H54 (cell line): ENCODE measurements at regions not wholly inside any gene's neighbourhood (a gene's known extent, or its start where the extent isn't known, plus 50 kb on each side); places are given as distances from the start of the nearest gene placed in this dataset.

Source experiments
- DNase-seq: peaks from one replicate; pipeline ENCODE4 v3.0.0; 2011; ENCODE audit warnings: low spot score, mixed read lengths; ENCODE audit not compliant: insufficient read length
- FAIRE-seq: peaks from 3 replicates; lab custom pipeline; 2011; peaks lifted over from hg19 to GRCh38; lab: Jason Lieb, UNC
- POLR2A ChIP-seq: IDR thresholded peaks from 2 replicates; pipeline ENCODE4 v1.6.1; 2011; ENCODE audit warnings: low read depth, mild to moderate bottlenecking, low read length

GRCh38 chr13:80249516-80250212 is 91.3 kb downstream of the SPRY2 start:
- TF ChIP-seq POLR2A = no peak
- DNase-seq (no peak), FAIRE-seq (no peak)

- FAIRE-seq (no peak), DNase-seq (no peak)
- no peak for TF ChIP-seq POLR2A
Observed at GRCh38 chr13:80245162-80245733, 95.7 kb downstream of the SPRY2 start.

- no peak for DNase-seq
- TF ChIP-seq POLR2A = no peak
- FAIRE-seq = no peak
Observed at GRCh38 chr13:80244574-80244973, 96.4 kb downstream of the SPRY2 start.

GRCh38 chr13:80242728-80243427 is 98.0 kb downstream of the SPRY2 start:
- TF ChIP-seq POLR2A = no peak
- DNase-seq (no peak), FAIRE-seq (no peak)

GRCh38 chr13:80239571-80240255 is 101.2 kb downstream of the SPRY2 start:
- FAIRE-seq (no peak), DNase-seq (no peak)
- TF ChIP-seq POLR2A = no peak

DNA sequence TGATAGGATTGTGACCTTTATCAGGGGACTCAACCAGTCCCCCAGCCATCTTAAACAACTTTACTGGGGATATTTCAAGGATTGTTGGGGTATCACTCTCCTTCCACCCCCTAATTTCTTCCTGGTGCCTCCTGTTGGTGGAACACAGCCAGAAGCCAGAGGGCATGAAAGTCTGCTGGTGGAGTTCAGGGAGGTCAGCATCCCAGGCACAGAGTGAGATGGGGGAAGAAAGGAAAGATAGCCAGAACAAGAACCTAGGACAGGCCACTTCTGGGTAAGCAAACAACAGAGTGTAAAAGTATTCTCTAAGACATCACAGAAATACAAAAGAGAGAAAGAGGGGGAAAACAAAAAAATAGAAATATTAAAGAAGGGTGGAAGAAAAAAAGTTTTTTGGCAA is 101.8 kb downstream of the SPRY2 start:
- FAIRE-seq = no peak
- no peak for TF ChIP-seq POLR2A

DNA sequence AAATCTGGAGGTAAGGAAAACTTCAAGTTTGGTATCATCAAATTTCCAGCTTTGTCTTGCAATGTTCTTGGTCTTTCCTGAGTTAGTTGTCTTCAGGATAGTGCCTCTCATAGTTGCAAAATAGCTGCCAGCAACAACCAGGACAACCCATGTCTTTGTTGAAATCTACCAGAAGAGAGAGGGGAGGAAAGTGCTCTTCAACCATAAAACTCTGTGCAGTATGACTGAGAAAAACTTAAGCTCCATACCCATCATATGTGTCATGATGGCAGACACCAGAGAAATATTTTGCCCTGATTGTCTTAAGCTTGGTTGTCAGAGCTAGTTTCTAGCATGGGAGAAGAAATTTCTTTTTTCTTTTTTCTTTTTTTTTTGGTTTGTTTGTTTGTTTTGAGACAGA is 103.3 kb downstream of the SPRY2 start:
- FAIRE-seq = no peak
- no peak for TF ChIP-seq POLR2A
- no peak for DNase-seq

More for the DNA sequence above, 101.8 kb downstream of the SPRY2 start:
- no peak for DNase-seq

GRCh38 chr13:80235967-80236302 is 105.0 kb downstream of the SPRY2 start:
- no peak for TF ChIP-seq POLR2A
- FAIRE-seq = peak; percentile 83
- no peak for DNase-seq

- TF ChIP-seq POLR2A = no peak
- DNase-seq = peak; percentile 14
- no peak for FAIRE-seq
Observed at GRCh38 chr13:80235166-80235966, 105.6 kb downstream of the SPRY2 start.

DNA sequence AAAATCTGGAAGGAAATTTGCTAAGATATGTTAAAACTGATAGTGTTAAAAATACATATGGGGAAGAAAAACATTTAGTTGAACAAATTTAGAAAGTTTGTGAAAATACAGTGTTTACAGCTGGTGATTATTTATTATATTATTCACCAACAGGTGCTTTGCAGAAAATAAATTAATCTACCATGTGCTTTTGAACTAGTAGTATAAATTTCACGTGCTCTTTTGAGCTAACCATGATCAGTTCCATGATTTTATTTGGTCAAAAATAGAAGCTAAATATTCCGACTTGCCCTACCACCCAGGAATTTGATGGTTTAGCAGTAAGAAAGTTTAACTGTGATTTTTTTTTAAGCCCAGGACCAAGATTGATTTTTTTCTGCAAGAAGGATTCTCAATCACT is 113.3 kb downstream of the SPRY2 start:
- FAIRE-seq = no peak
- TF ChIP-seq POLR2A = no peak
- DNase-seq = no peak

DNA sequence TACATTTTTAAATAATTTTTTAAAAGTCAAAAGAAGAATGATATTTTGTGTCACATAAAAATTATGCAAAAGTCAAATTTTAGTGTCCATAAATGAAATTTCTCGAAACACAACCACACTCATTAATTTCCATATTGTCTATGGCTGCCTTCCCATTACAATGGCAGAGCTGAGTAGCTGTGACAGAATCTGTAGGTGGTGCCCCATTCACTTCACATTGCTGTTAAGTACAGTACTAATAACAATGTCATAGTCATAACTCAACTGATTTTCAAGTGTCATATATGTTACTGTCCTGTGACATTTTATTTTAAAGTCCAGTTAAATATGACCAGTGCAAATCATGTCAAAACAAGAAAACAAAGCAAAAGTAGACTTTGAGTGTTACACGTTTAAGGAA is 114.3 kb downstream of the SPRY2 start:
- no peak for FAIRE-seq
- no peak for TF ChIP-seq POLR2A
- DNase-seq = no peak

DNA sequence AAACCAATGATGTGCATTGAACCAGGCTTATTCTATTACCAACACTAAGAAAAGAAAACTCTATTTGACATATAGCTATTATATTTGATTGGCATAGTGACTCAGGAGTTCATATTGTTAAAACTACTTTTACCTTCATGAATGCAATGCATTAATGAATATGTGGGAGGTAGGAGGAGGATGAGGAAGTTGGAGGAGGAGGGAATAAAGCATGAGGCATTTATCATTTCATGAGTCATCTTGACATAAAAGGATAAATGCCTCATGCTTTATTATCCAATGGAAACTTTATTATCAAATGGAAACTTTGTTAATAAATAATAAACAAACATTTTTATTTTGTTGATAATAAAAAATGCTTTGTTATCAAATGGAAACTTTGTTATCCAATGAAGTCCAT is 116.5 kb downstream of the SPRY2 start:
- DNase-seq = no peak

DNA sequence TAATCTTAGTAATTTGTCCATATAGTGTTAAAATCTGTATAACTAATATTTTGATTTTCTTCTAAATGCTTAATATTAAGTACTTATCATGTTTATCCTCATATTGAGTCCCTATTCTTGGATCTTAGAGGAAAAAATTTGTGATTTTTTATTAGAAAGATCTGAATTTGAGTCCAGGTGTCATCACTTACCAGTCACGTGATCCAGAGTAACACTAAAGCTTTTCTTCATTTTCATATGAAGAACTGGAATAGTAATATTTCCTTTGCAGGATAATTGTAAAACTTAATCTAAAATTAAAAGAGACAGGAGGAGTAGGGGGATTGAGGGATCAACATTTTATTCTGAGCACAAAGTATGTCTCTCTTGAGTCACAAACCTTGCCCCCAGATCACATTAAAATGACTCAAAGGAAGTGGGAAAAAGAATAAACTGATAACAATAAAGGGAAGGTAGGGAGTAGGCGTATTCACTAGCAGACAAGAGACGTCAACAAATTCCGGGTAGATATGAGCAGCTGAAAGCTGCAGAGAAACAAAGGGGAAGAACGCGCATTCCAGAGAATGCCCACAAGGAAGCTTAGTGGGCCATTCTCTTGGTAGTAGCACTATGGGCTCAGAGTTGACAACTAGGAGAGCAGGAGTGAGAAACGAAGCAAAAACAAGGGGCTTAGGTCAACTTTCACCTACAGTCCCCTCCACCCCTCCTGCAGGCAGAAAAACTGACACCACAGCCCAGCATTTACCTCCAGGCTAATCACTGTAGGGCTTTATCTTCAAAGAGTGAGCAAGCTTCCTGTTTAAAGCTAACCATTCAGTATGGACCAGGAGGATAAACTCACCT is 123.1 kb downstream of the SPRY2 start:
- no peak for FAIRE-seq
- no peak for TF ChIP-seq POLR2A
- no peak for DNase-seq

More for the DNA sequence above, 116.5 kb downstream of the SPRY2 start:
- FAIRE-seq = peak; percentile 61
- no peak for TF ChIP-seq POLR2A
